SK-N-SH (cell line): ENCODE measurements at regions not wholly inside any gene's neighbourhood (a gene's known extent, or its start where the extent isn't known, plus 50 kb on each side); places are given as distances from the start of the nearest gene placed in this dataset.

Source experiments
- CTCF ChIA-PET: fragments of 300-600, 350-600 bp; formaldehyde crosslinking; extraction: SDS; loops from one replicate; lab custom pipeline; 2021; lab: Yijun Ruan, JAX
- POLR2A ChIA-PET: fragments of 350-600 bp; sonication (Branson Sonifier 250); formaldehyde crosslinking; extraction: SDS; loops from one replicate; lab custom pipeline; 2020; ENCODE audit warnings: antibody characterized with exemption, inconsistent platforms; lab: Yijun Ruan, JAX
- DNase-seq: peaks from one replicate; pipeline ENCODE4 v3.0.0; 2012
- H2AFZ ChIP-seq: fragments of 200-600 bp; sonication (generic); 2 replicates; pipeline ENCODE4 v1.8.1; 2016; ENCODE audit warnings: antibody characterized with exemption, mild to moderate bottlenecking, low read depth
- H3F3A ChIP-seq: fragments of 200-600 bp; sonication (generic); replicated peaks from 2 replicates; pipeline ENCODE3; 2016; ENCODE audit warnings: antibody characterized with exemption, mild to moderate bottlenecking; ENCODE audit not compliant: insufficient read depth
- H3K27ac ChIP-seq, 2 experiments: fragments of 200-500 bp in 1 of 2; fragments of 200-600 bp in 1 of 2; sonication (Bioruptor generic) in 1 of 2; sonication (generic), shearing (Covaris generic) in 1 of 2; 2 replicates each; pipeline versions ENCODE4 v1.5.1 to v1.6.1; 2014 to 2016; ENCODE audit warnings: low read depth in 2 of 2, inconsistent platforms in 1 of 2, low read length in 1 of 2, mild to moderate bottlenecking in 1 of 2, mixed read lengths in 1 of 2
- H3K27me3 ChIP-seq: fragments of 200-600 bp; sonication (generic), shearing (Covaris generic); 2 replicates; pipeline ENCODE4 v1.6.1; 2016; ENCODE audit warnings: mixed run types; ENCODE audit not compliant: insufficient read depth
- H3K36me3 ChIP-seq, 2 experiments: fragments of 200-500 bp in 1 of 2; fragments of 200-600 bp in 1 of 2; sonication (Bioruptor generic) in 1 of 2; sonication (generic) in 1 of 2; replicated peaks in 1 of 2; 2 replicates each; pipeline versions ENCODE3 to v1.5.1; 2014 to 2016; ENCODE audit warnings: low read length in 1 of 2, mild to moderate bottlenecking in 1 of 2; ENCODE audit not compliant: insufficient read depth in 2 of 2, control insufficient read depth in 1 of 2
- H3K4me1 ChIP-seq, 2 experiments: fragments of 200-500 bp in 1 of 2; fragments of 200-600 bp in 1 of 2; sonication (Bioruptor generic) in 1 of 2; sonication (generic), shearing (Covaris generic) in 1 of 2; 2 replicates each; pipeline versions ENCODE4 v1.5.1 to v1.6.1; 2014 to 2016; ENCODE audit warnings: low read depth in 1 of 2, low read length in 1 of 2, mixed run types in 1 of 2; ENCODE audit not compliant: insufficient read depth in 2 of 2, control insufficient read depth in 1 of 2
- H3K4me2 ChIP-seq: fragments of 200-600 bp; sonication (generic), shearing (Covaris generic); 2 replicates; pipeline ENCODE4 v1.6.1; 2017; ENCODE audit warnings: mixed run types
- H3K4me3 ChIP-seq, 2 experiments: fragments of 200-500 bp in 1 of 2; fragments of 200-600 bp in 1 of 2; sonication (Bioruptor generic) in 1 of 2; sonication (generic), shearing (Covaris generic) in 1 of 2; 2 replicates each; pipeline versions ENCODE4 v1.5.1 to v1.8.1; 2014 to 2016; ENCODE audit warnings: low read depth in 2 of 2, inconsistent platforms in 1 of 2, low read length in 1 of 2, mild to moderate bottlenecking in 1 of 2, mixed read lengths in 1 of 2, moderate library complexity in 1 of 2
- H3K79me2 ChIP-seq: fragments of 200-600 bp; sonication (generic); 2 replicates; pipeline ENCODE4 v1.8.1; 2017; ENCODE audit warnings: mild to moderate bottlenecking; ENCODE audit not compliant: insufficient read depth
- H3K9ac ChIP-seq: fragments of 200-600 bp; sonication (generic); 2 replicates; pipeline ENCODE4 v1.6.1; 2017; ENCODE audit warnings: mixed run types
- H3K9me2 ChIP-seq: fragments of 200-600 bp; sonication (generic); 2 replicates; pipeline ENCODE4 v1.6.1; 2017; ENCODE audit warnings: mixed run types
- H3K9me3 ChIP-seq: fragments of 200-600 bp; sonication (generic); 2 replicates; pipeline ENCODE4 v1.6.1; 2017; ENCODE audit warnings: mixed run types, mild to moderate bottlenecking, moderate library complexity
- H4K20me1 ChIP-seq: fragments of 200-600 bp; sonication (generic); 2 replicates; pipeline ENCODE4 v1.6.1; 2017; ENCODE audit warnings: mild to moderate bottlenecking, mixed run types; ENCODE audit not compliant: insufficient read depth
- CTCF ChIP-seq: fragments of 200-600 bp; sonication (generic); IDR thresholded peaks from 2 replicates; pipeline ENCODE4 v1.6.1; 2017; ENCODE audit warnings: antibody characterized with exemption, mild to moderate bottlenecking, moderate library complexity
- EZH2phosphoT487 ChIP-seq: fragments of 200-600 bp; sonication (generic); IDR thresholded peaks from 2 replicates; pipeline ENCODE4 v1.6.1; 2017; ENCODE audit warnings: low read depth, mixed run types, mild to moderate bottlenecking, antibody characterized with exemption, moderate library complexity, borderline replicate concordance
- FOSL2 ChIP-seq: IDR thresholded peaks from 2 replicates; pipeline ENCODE4 v1.4.0; 2012; ENCODE audit warnings: low read depth, mild to moderate bottlenecking, moderate library complexity, borderline replicate concordance
- FOXJ3 ChIP-seq: sonication (generic); formaldehyde crosslinking; IDR thresholded peaks from 2 replicates; pipeline ENCODE4 v1.5.1; 2020; ENCODE audit warnings: mild to moderate bottlenecking, missing genetic modification reagents
- GABPA ChIP-seq: IDR thresholded peaks from 2 replicates; pipeline ENCODE4 v1.4.0; 2012; ENCODE audit warnings: low read depth, mild to moderate bottlenecking
- GATA2 ChIP-seq: sonication (generic); formaldehyde crosslinking; IDR thresholded peaks from 2 replicates; pipeline ENCODE4 v1.5.0; 2020; ENCODE audit warnings: mild to moderate bottlenecking, missing genetic modification reagents
- JUND ChIP-seq: IDR thresholded peaks from 2 replicates; pipeline ENCODE4 v1.4.0; 2012
- MAX ChIP-seq: IDR thresholded peaks from 2 replicates; pipeline ENCODE4 v1.4.0; 2012; ENCODE audit warnings: low read depth
- MEF2A ChIP-seq: IDR thresholded peaks from 2 replicates; pipeline ENCODE4 v1.4.0; 2012; ENCODE audit warnings: low read depth, borderline replicate concordance
- NFIC ChIP-seq: IDR thresholded peaks from 2 replicates; pipeline ENCODE4 v1.4.0; 2012; ENCODE audit warnings: borderline replicate concordance
- NRF1 ChIP-seq: IDR thresholded peaks from 2 replicates; pipeline ENCODE4 v1.6.1; 2012; ENCODE audit warnings: low read depth, mild to moderate bottlenecking, low read length
- POLR2AphosphoS5 ChIP-seq: IDR thresholded peaks from 2 replicates; pipeline ENCODE4 v1.6.1; 2012; ENCODE audit warnings: low read depth, low read length
- RAD21 ChIP-seq: IDR thresholded peaks from 2 replicates; pipeline ENCODE4 v1.6.1; 2012; ENCODE audit warnings: mild to moderate bottlenecking, low read length
- RCOR1 ChIP-seq: fragments of 150-350 bp; IDR thresholded peaks from 2 replicates; pipeline ENCODE4 v1.6.1; 2017; ENCODE audit warnings: antibody characterized with exemption, low read length
- RXRA ChIP-seq: IDR thresholded peaks from 2 replicates; pipeline ENCODE4 v1.4.0; 2012; ENCODE audit warnings: low read depth, mild to moderate bottlenecking, borderline replicate concordance
- SMC3 ChIP-seq: IDR thresholded peaks from 2 replicates; pipeline ENCODE4 v1.6.1; 2012; ENCODE audit warnings: low read depth, low read length, improper control_type of control experiment
- TAF1 ChIP-seq: IDR thresholded peaks from 2 replicates; pipeline ENCODE4 v1.6.1; 2012; ENCODE audit warnings: low read depth, mild to moderate bottlenecking, low read length, moderate library complexity, borderline replicate concordance
- TCF12 ChIP-seq: IDR thresholded peaks from 2 replicates; pipeline ENCODE4 v1.4.0; 2012
- USF1 ChIP-seq: IDR thresholded peaks from 2 replicates; pipeline ENCODE4 v1.4.0; 2012; ENCODE audit warnings: low read depth, borderline replicate concordance
- WGBS: methylation state at CpG from one replicate; pipeline ENCODE4 v1.1.6; 2017; ENCODE audit warnings: low lambda C conversion rate; 5-methylcytosine and 5-hydroxymethylcytosine counted together

- Histone ChIP-seq H2AFZ (no peak overlapping the region), H3K4me3 (no peak overlapping the region), H3K9ac (no peak overlapping the region), H3K4me1 (no peaks in the 10 kb centered on the region), H3K27ac (no peak overlapping the region), H4K20me1 (no peaks in the 10 kb centered on the region), H3K36me3 (no peaks in the 10 kb centered on the region), H3K9me3 (0 out of 2 replicates have a peak, but pooled peaks cover 5% of the 10 kb centered on the region), H3F3A (no peaks in the 10 kb centered on the region), H3K27me3 (no peaks in the 10 kb centered on the region), H3K9me2 (0 out of 2 replicates have a peak, but pooled peaks cover 3% of the 10 kb centered on the region), H3K4me2 (no peak overlapping the region), H3K79me2 (no peaks in the 10 kb centered on the region)
- CTCF ChIA-PET = no interaction called here
- 4% methylated on average over 2 of the region's 2 CpGs for WGBS
- POLR2A ChIA-PET = no interaction called here
- TF ChIP-seq NFIC (no peak), RCOR1 (no peak), FOSL2 (no peak), TAF1 (no peak)
- no peak for DNase-seq
Measured at GRCh38 chr4:45082101-45082500, 355.7 kb upstream of the GNPDA2 start.

- Histone ChIP-seq H3K4me2 (no peak overlapping the region), H3K9me3 (0 out of 2 replicates have a peak, but pooled peaks cover 1% of the 10 kb centered on the region), H4K20me1 (no peaks in the 10 kb centered on the region), H3K27me3 (no peaks in the 10 kb centered on the region), H3K9me2 (peaks cover 6% of the 10 kb centered on the region; the same call in 1 of the 2 replicates), H3K27ac (no peak overlapping the region), H3K9ac (no peak overlapping the region), H3K4me1 (no peaks in the 10 kb centered on the region), H3K4me3 (no peak overlapping the region), H3K79me2 (no peaks in the 10 kb centered on the region), H2AFZ (no peak overlapping the region), H3F3A (no peaks in the 10 kb centered on the region), H3K36me3 (no peaks in the 10 kb centered on the region)
- ChIA-PET POLR2A (no interaction called here), CTCF (no interaction called here)
- no peak for DNase-seq
- 6% methylated on average over 1 of the region's 1 CpG for WGBS
- TF ChIP-seq RCOR1 (no peak), JUND (no peak), TCF12 (no peak), GATA2 (no peak), MEF2A (no peak), RXRA (no peak), EZH2phosphoT487 (no peak), FOXJ3 (CRISPR knock-in tag) (no peak), RAD21 (no peak)
- TF ChIP-seq, all 33 proteins: peak for 0
Measured at GRCh38 chr4:45079616-45080015, 353.3 kb upstream of the GNPDA2 start.

- no peaks in the 10 kb centered on the region for H3F3A ChIP-seq
- no peak overlapping the region for H3K4me2 ChIP-seq
- no peak overlapping the region for H2AFZ ChIP-seq
- no peak for TF ChIP-seq CTCF
- no peak for TF ChIP-seq NRF1
- TF ChIP-seq FOXJ3 (CRISPR knock-in tag) = no peak
- no peak for TF ChIP-seq RXRA
- TF ChIP-seq POLR2AphosphoS5 = no peak
- TF ChIP-seq FOSL2 = no peak
- no peak for TF ChIP-seq GABPA
- TF ChIP-seq USF1 = no peak
- no peak for TF ChIP-seq SMC3
- no peak for TF ChIP-seq RCOR1
- TF ChIP-seq TAF1 = no peak
- TF ChIP-seq MAX = no peak
- no peak for TF ChIP-seq EZH2phosphoT487
- TF ChIP-seq NFIC = no peak
- no peak overlapping the region for H3K27ac ChIP-seq
- no peak for DNase-seq
- H3K9ac ChIP-seq = no peak overlapping the region
- no peaks in the 10 kb centered on the region for H3K27me3 ChIP-seq
- H3K36me3 ChIP-seq = no peaks in the 10 kb centered on the region
- no peaks in the 10 kb centered on the region for H3K79me2 ChIP-seq
- H3K9me2 ChIP-seq = peaks cover 6% of the 10 kb centered on the region; the same call in 1 of the 2 replicates
- H3K9me3 ChIP-seq = no peaks in the 10 kb centered on the region
- no peak overlapping the region for H3K4me3 ChIP-seq
- H4K20me1 ChIP-seq = no peaks in the 10 kb centered on the region
- CTCF ChIA-PET = no interaction called here
- POLR2A ChIA-PET = no interaction called here
- no peaks in the 10 kb centered on the region for H3K4me1 ChIP-seq
Measured at GRCh38 chr4:45078201-45078600, 351.8 kb upstream of the GNPDA2 start.
